Left ventricle myocardium inferior (tissue), 1 donor: ENCODE measurements at regions not wholly inside any gene's neighbourhood (a gene's known extent, or its start where the extent isn't known, plus 50 kb on each side); places are given as distances from the start of the nearest gene placed in this dataset.
"Not testable (repeated sequence)": the region's sequence is repeated elsewhere in the genome, so short reads cannot be mapped to it uniquely, and the experiment has no call there.

Experiments
- DNase-seq: peaks from one replicate; pipeline ENCODE4 v3.0.0-alpha.2; 2020
- H3K27ac ChIP-seq: fragments of 200-600 bp; replicated peaks from 2 replicates; pipeline ENCODE4 v1.8.0; 2021
- H3K27me3 ChIP-seq: fragments of 200-600 bp; 2 replicates; pipeline ENCODE4 v1.8.0; 2021; ENCODE audit warnings: low read depth
- H3K36me3 ChIP-seq: fragments of 200-600 bp; 2 replicates; pipeline ENCODE4 v1.8.0; 2021
- H3K4me1 ChIP-seq: fragments of 200-600 bp; 2 replicates; pipeline ENCODE4 v1.8.0; 2021
- H3K4me3 ChIP-seq: fragments of 200-600 bp; 2 replicates; pipeline ENCODE4 v1.8.0; 2021; ENCODE audit warnings: mild to moderate bottlenecking, moderate library complexity
- H3K9me3 ChIP-seq: fragments of 200-600 bp; replicated peaks from 2 replicates; pipeline ENCODE4 v1.8.0; 2021
- CTCF ChIP-seq: fragments of 200-600 bp; IDR thresholded peaks from 2 replicates; pipeline ENCODE4 v1.8.0; 2021; ENCODE audit warnings: antibody characterized with exemption, mild to moderate bottlenecking, borderline replicate concordance
- intact Hi-C: fragments of 100-400 bp; cut with micrococcal nuclease; formaldehyde crosslinking; loops from one replicate; pipeline ENCODE4 v1.11.0; 2022
- donor health status: DM: no; HTN: yes; CAD: no; lungs with severe emphysema.

- intact Hi-C loops, result no loop called here
- H3K36me3 ChIP-seq, result no peaks in the 10 kb centered on the region
These were observed 557.9 kb upstream of the SLITRK6 start for GRCh38 chr13:86357106-86357505.

DNA sequence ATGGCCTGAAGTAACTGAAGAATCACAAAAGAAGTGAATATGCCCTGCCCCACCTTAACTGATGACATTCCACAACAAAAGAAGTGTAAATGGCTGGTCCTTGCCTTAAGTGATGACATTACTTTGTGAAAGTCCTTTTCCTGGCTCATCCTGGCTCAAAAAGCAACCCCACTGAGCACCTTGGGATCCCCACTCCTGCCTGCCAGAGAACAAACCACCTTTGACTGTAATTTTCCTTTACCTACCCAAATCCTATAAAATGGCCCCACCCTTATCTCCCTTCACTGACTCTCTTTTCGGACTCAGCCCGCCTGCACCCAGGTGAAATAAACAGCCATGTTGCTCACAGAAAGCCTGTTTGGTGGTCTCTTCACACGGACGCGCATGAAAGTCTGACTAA, 564.5 kb upstream of the SLITRK6 start:
- H3K36me3 ChIP-seq, H3K9me3 ChIP-seq, H3K27me3 ChIP-seq, intact Hi-C loops, H3K27ac ChIP-seq, H3K4me1 ChIP-seq, DNase-seq, H3K4me3 ChIP-seq: not testable (repeated sequence)

More at GRCh38 chr13:86357106-86357505, 557.9 kb upstream of the SLITRK6 start:
- peaks cover 9% of the 10 kb centered on the region for H3K9me3 ChIP-seq
- no peaks in the 10 kb centered on the region for H3K4me1 ChIP-seq
- H3K4me3 ChIP-seq, result no peak overlapping the region
- no peaks in the 10 kb centered on the region for H3K27me3 ChIP-seq
- no peak for DNase-seq
- no peak for TF ChIP-seq CTCF
- H3K27ac ChIP-seq, result no peak overlapping the region

GRCh38 chr13:86368924-86369323, 569.7 kb upstream of the SLITRK6 start:
- intact Hi-C loops, result no loop called here
- DNase-seq, result no peak
- no peaks in the 10 kb centered on the region for H3K27me3 ChIP-seq
- TF ChIP-seq CTCF, result no peak
- peaks cover 11% of the 10 kb centered on the region for H3K9me3 ChIP-seq
- H3K4me3 ChIP-seq, result no peak overlapping the region
- no peaks in the 10 kb centered on the region for H3K4me1 ChIP-seq
- no peak overlapping the region for H3K27ac ChIP-seq
- no peaks in the 10 kb centered on the region for H3K36me3 ChIP-seq

- TF ChIP-seq CTCF, result no peak
- intact Hi-C loops, result no loop called here
These were observed 578.2 kb upstream of the SLITRK6 start for GRCh38 chr13:86377451-86377850.

GRCh38 chr13:86378628-86379027, 579.4 kb upstream of the SLITRK6 start:
- no peaks in the 10 kb centered on the region for H3K4me1 ChIP-seq
- H3K9me3 ChIP-seq, result peaks cover 3% of the 10 kb centered on the region
- no peak for DNase-seq
- H3K36me3 ChIP-seq, result no peaks in the 10 kb centered on the region
- no peak overlapping the region for H3K4me3 ChIP-seq
- intact Hi-C loops, result no loop called here
- no peak for TF ChIP-seq CTCF
- no peaks in the 10 kb centered on the region for H3K27me3 ChIP-seq
- H3K27ac ChIP-seq, result no peak overlapping the region

More at GRCh38 chr13:86377451-86377850, 578.2 kb upstream of the SLITRK6 start:
- no peaks in the 10 kb centered on the region for H3K27me3 ChIP-seq
- H3K36me3 ChIP-seq, result no peaks in the 10 kb centered on the region
- no peak for DNase-seq
- H3K4me3 ChIP-seq, result no peak overlapping the region
- no peak overlapping the region for H3K27ac ChIP-seq
- no peaks in the 10 kb centered on the region for H3K4me1 ChIP-seq
- H3K9me3 ChIP-seq, result peaks cover 8% of the 10 kb centered on the region

DNA sequence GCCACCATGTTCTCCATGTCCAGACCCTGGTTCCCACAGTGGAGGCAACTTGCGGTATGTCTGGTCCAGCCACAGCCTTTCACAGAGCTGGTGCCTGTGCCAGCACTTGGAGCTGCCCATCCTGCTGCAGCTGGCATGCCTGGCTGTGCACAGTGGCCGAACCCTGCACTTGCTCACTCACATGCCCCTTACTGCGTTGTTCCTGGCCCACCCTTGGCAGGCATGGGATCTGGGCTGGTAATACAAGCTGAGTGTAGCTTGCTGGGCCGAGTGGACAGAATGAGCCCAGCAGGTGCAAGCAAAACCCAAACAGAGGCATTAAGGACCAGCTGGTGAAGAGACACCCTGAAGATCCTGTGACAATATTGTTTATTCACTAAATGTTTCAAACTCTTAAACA, 583.9 kb upstream of the SLITRK6 start:
- no peaks in the 10 kb centered on the region for H3K36me3 ChIP-seq
- no peaks in the 10 kb centered on the region for H3K27me3 ChIP-seq
- H3K27ac ChIP-seq, result no peak overlapping the region
- H3K4me3 ChIP-seq, result no peak overlapping the region
- intact Hi-C loops, result no loop called here
- no peaks in the 10 kb centered on the region for H3K4me1 ChIP-seq
- no peak for DNase-seq
- no peak for TF ChIP-seq CTCF
- H3K9me3 ChIP-seq, result no peaks in the 10 kb centered on the region
